ENCODE measurements at regions not wholly inside any gene's neighbourhood (a gene's known extent, or its start where the extent isn't known, plus 50 kb on each side); places are given as distances from the start of the nearest gene placed in this dataset.

DNA sequence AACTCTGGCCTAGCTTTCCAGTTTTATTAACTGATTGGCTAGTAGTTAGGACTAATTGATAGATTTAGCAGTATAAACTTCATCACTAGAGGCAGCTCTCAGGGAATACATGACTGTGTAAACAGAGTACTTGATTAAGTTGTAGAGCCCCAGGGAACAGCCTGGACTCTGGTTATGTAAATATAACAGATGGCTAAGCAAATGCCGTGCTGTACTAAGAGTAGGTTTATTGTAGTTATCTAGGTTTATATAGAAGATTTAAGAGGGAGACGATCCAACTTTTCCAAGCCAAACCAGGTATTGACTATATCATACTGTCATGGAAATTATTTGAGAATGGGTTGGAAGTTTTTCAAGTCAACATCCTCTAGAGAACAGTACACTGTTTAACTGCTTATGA is 463.4 kb upstream of the GRID2 start:
- no peak for DNase-seq

- no peak for DNase-seq
These were observed 457.5 kb upstream of the GRID2 start for GRCh38 chr4:91846233-91846632.

DNA sequence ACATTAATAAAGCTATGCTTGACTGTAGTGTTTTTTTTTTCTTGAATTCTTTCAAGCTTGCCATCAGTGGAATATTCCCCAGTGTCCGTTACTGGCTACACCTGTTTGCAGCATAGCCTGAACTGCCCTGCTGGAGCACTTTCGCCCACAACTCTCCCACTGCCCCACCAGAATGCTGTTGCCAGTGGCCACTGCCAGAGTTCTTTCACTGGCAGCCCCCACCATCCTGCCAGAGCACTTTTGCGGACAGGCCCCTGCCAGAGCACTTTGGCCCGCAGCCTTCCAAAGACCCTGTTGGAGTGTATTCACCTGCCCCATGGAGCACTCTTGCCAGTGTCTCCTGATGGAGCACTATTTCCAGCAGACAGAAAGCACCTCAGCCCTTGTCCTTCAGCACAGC is 452.3 kb upstream of the GRID2 start:
- DNase-seq: no peak

DNA sequence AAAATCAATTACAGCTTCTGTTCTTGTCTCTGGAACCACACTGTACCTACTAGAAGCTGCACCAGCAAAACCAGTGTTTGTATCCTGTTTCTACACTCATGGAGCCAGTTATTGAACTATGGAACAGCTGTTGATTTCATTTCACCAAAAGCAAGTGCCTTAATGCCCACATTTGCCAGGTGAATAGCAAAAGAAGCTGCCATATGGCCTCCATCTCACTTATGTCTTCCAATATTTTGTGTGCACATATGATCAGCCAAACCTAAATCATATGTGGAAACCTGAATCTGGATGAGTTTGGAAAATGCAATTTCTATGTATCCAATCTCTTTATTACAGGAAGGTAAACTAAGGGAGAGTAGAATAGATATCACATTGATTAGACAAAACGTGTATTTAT is 415.8 kb upstream of the GRID2 start:
- DNase-seq: no peak

GRCh38 chr4:91891217-91891616 is 412.5 kb upstream of the GRID2 start:
- peak; percentile 17 for DNase-seq

- DNase-seq: no peak
These were observed 409.8 kb upstream of the GRID2 start for GRCh38 chr4:91894006-91894405.

GRCh38 chr4:91904556-91904955 is 399.2 kb upstream of the GRID2 start:
- DNase-seq: no peak

GRCh38 chr4:91909963-91910362 is 393.8 kb upstream of the GRID2 start:
- peak; percentile 51 for DNase-seq

DNA sequence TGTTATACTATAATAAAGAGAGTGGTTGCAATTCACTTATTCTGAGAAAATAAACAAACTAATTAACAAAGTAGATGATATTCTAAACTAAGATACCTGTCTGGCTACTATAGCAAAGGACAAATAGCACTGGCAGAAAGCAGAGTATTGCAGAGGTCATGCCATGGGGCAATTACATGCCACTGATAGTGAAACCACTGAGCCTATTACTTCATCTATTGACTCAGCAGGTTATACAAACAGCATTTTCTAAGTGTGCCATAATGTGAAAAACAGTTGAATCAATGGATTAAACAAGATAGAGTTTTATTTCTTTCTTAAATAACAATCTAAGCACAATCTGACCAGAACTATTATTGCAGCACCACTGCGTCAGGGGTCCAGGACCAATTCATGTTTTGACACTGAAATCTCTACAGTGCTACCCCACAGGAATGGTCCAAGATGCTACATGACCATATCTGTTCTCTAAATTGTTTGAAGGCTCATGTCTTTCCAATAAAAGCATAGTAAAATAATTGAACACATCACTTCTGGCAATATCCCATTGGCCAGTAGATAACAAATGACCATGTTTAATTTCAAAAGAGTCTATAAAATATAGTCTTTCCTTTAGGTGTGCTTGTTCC is 389.5 kb upstream of the GRID2 start:
- peak; percentile 12 for DNase-seq

GRCh38 chr4:91916219-91916618 is 387.5 kb upstream of the GRID2 start:
- DNase-seq: no peak

DNA sequence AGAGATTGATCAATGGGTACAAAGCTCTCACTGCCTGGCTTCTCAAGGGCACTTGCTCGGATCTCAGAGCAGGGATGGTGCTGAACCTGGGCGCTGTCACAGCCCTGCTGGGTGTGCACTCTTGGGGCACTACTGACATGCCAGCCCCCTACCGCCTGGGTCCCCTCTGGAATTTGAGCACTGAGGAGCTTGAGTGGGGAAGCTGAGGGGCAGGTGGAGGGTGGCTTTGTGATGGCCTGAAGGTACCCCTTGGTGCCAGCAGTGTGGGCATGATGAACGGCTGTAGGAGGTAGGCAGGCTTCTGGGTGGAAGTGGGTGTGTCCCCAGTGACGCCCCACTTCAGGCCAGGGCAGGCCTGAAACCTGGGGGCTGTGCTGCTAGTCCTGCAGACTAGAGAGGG is 379.1 kb upstream of the GRID2 start:
- DNase-seq: no peak

DNA sequence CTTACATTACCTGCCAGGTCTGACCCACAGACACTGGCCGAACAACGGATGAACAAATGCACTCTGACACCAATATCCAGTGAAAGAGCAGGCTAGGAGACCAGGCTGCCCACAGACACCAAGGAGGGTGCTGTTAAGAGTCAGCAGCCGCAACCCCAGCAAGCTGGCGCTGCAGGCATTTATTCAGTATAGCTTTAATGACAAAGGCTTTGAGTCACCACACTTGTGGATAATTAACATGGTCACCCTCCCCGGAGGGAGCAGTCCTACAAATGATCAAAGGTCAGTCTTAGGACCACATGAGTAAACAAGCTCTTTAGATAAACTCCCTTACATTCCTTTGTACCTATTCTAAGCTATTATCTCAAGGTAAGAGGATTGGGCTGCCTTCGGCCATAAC is 368.5 kb upstream of the GRID2 start:
- no peak for DNase-seq

DNA sequence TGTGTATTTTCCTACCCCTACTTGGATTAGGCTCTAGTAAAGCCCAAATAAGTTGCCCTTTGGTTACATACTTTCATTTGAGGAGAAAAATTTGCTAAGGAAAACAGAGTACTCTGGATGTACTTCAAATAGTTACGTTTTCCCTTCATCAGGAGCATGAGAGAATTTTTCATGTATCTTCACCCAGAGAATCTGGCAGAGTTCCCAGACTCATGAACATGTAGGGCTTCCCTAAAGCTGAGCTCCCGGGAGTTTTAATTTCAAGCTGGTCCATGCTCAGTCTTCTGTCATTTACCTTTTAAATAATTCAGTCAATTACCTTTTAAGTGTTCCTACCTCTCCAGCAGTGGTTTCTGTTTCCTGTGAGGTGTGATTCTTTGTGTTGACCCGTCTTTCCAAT is 367.5 kb upstream of the GRID2 start:
- peak; percentile 9 for DNase-seq

DNA sequence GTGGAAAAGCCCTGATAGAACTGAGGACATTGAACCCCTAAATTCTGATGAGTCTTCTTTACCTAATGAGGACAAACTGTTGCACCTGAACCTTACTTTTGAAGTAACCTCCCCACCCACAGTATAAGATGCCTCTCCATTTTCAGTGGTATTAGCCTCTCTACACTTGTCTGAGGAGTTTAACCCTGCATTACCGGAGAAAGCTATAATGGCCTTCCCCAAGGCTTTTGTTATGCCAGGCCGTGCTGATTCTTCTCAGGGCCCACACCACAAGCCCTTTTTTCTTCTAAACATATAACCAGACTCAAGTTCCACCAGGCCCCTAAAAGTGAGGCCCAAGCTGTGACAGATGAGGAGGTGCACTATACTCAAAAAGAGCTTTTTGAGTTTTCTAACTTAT is 345.8 kb upstream of the GRID2 start:
- DNase-seq: no peak

GRCh38 chr4:91958596-91958995 is 345.2 kb upstream of the GRID2 start:
- DNase-seq: peak; percentile 26

- peak; percentile 70 for DNase-seq
These were observed 342.3 kb upstream of the GRID2 start for GRCh38 chr4:91961504-91961903.

- DNase-seq: no peak
These were observed 340.3 kb upstream of the GRID2 start for GRCh38 chr4:91963486-91963885.

DNA sequence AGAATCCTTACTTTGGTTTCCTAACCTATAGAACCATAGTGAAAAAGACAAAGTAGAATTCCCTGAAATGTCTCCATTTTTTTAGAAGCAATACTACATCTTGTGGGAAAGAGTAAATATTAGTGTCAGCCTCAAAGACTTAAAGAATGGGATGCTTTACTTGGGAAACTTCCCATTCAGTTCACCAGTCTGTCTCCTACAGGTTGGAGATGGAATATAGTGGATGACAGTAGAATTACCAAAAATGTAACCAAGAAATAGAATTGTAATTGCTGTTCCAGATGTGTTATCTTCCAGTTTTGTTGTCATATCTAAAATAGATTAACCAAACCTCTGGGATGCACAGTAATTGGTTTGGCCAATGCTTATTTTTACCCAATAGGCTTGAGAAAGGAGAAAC is 338.6 kb upstream of the GRID2 start:
- DNase-seq: no peak

GRCh38 chr4:91973479-91974153 is 330.1 kb upstream of the GRID2 start:
- DNase-seq: no peak

DNA sequence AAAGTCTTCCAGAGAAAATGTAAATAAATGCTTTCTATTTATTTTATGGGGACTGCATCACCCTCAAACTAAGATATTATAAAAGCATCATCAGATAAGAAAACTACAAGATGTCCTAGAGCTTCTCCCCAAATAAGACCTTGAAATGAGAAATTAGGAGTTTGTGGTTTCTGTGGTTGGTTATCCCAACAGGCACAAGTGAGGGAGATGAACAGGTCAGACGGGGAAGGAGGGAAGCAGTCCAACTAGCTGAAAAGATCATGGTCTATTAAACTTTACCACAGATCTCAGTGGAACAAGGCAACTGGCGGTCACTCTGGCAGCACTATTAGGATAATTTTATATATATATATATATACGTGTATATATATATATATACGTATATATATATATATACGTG is 319.3 kb upstream of the GRID2 start:
- no peak for DNase-seq

- DNase-seq: no peak
These were observed 313.9 kb upstream of the GRID2 start for GRCh38 chr4:91989914-91990313.

DNA sequence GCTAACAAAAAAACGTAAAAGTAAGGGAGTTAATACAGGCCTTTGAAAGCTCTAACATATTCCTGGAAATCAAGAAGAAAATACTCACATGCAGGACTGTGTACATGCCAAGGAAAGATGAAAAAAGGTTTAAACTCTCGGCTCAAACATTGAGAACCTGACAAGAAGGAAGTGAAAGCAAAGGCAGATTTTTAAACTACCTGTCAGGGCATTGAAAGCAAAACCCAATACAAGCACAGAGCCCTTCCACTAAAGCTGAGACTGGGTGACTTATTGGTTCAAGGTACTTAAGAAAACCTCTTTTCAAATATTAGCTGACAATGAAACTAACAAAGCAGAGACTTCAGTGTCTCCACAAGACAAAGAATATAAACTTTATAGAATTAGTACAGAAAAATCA is 313.0 kb upstream of the GRID2 start:
- peak; percentile 17 for DNase-seq

DNA sequence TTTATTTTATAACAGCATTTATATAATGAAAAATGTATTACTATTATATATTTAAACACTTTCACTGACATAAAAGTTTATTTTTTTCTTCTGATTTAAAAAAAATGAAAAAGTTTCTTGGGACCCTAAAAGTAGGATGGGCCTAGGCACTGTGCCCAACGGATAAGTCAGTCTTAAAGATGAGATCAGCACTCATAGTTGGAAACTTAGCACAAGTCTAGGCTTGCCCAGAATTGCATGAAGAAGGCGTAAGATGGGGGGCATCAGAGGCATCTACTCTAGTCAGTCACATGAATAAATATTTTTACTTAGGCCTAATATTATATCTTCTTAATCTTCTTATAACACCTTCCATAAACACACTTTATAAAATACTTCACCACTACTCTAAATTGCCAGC is 306.7 kb upstream of the GRID2 start:
- DNase-seq: no peak

GRCh38 chr4:92012899-92013867 is 290.6 kb upstream of the GRID2 start:
- DNase-seq: no peak
